ENCODE measurements at regions not wholly inside any gene's neighbourhood (a gene's known extent, or its start where the extent isn't known, plus 50 kb on each side); places are given as distances from the start of the nearest gene placed in this dataset.

GRCh38 chr3:74507691-74508090 is 106.8 kb downstream of the CNTN3 start:
- DNase-seq (ENCODE audit: low spot score), result no peak

- no peak for DNase-seq (ENCODE audit: low spot score)
Observed at GRCh38 chr3:74506246-74506645, 108.2 kb downstream of the CNTN3 start.

- DNase-seq (ENCODE audit: low spot score), result no peak
Observed at GRCh38 chr3:74501007-74501406, 113.5 kb downstream of the CNTN3 start.

- no peak for DNase-seq (ENCODE audit: low spot score)
Observed at GRCh38 chr3:74500257-74500656, 114.2 kb downstream of the CNTN3 start.

GRCh38 chr3:74491874-74492273 is 122.6 kb downstream of the CNTN3 start:
- DNase-seq (ENCODE audit: low spot score), result no peak

GRCh38 chr3:74489050-74489792 is 125.2 kb downstream of the CNTN3 start:
- DNase-seq (ENCODE audit: low spot score), result no peak

GRCh38 chr3:74479915-74480314 is 134.5 kb downstream of the CNTN3 start:
- no peak for DNase-seq (ENCODE audit: low spot score)

- no peak for DNase-seq (ENCODE audit: low spot score)
Observed at GRCh38 chr3:74470313-74470712, 144.1 kb downstream of the CNTN3 start.

- DNase-seq (ENCODE audit: low spot score), result no peak
Observed at GRCh38 chr3:74469713-74470112, 144.7 kb downstream of the CNTN3 start.

GRCh38 chr3:74469151-74469550 is 145.3 kb downstream of the CNTN3 start:
- DNase-seq (ENCODE audit: low spot score), result no peak

GRCh38 chr3:74465715-74466410 is 148.6 kb downstream of the CNTN3 start:
- no peak for DNase-seq (ENCODE audit: low spot score)

GRCh38 chr3:74463515-74463914 is 150.9 kb downstream of the CNTN3 start:
- DNase-seq (ENCODE audit: low spot score), result no peak

GRCh38 chr3:74456166-74456565 is 158.3 kb downstream of the CNTN3 start:
- DNase-seq (ENCODE audit: low spot score), result no peak

- no peak for DNase-seq (ENCODE audit: low spot score)
Observed at GRCh38 chr3:74447221-74447620, 167.2 kb downstream of the CNTN3 start.

GRCh38 chr3:74445541-74445940 is 168.9 kb downstream of the CNTN3 start:
- no peak for DNase-seq (ENCODE audit: low spot score)

- no peak for DNase-seq (ENCODE audit: low spot score)
Observed at GRCh38 chr3:74443102-74443501, 171.4 kb downstream of the CNTN3 start.

- DNase-seq (ENCODE audit: low spot score), result no peak
Observed at GRCh38 chr3:74442683-74443082, 171.8 kb downstream of the CNTN3 start.

- no peak for DNase-seq (ENCODE audit: low spot score)
Observed at GRCh38 chr3:74442068-74442467, 172.4 kb downstream of the CNTN3 start.

- no peak for DNase-seq (ENCODE audit: low spot score)
Observed at GRCh38 chr3:74436184-74436583, 178.3 kb downstream of the CNTN3 start.

- DNase-seq (ENCODE audit: low spot score), result no peak
Observed at GRCh38 chr3:74435631-74436030, 178.8 kb downstream of the CNTN3 start.

- no peak for DNase-seq (ENCODE audit: low spot score)
Observed at GRCh38 chr3:74434406-74434805, 180.1 kb downstream of the CNTN3 start.

- no peak for DNase-seq (ENCODE audit: low spot score)
Observed at GRCh38 chr3:74426571-74426970, 187.9 kb downstream of the CNTN3 start.

GRCh38 chr3:74423867-74424266 is 190.6 kb downstream of the CNTN3 start:
- no peak for DNase-seq (ENCODE audit: low spot score)
